HG02870 (cell line): ENCODE measurements at regions not wholly inside any gene's neighbourhood (a gene's known extent, or its start where the extent isn't known, plus 50 kb on each side); places are given as distances from the start of the nearest gene placed in this dataset.
"Not testable (repeated sequence)": the region's sequence is repeated elsewhere in the genome, so short reads cannot be mapped to it uniquely, and the experiment has no call there.

Source experiments
- ATAC-seq: cut with Tn5 transposase; IDR thresholded peaks from one replicate; pipeline ENCODE4 v1.9.1; 2021; ENCODE audit warnings: mild to moderate bottlenecking, moderate library complexity; ENCODE audit not compliant: unreplicated experiment

GRCh38 chr5:28313953-28314352 is 1275.6 kb upstream of the CDH9 start:
- no peak for ATAC-seq

- ATAC-seq = no peak
Observed at GRCh38 chr5:28313321-28313951, 1275.0 kb upstream of the CDH9 start.

GRCh38 chr5:28310696-28311095 is 1272.3 kb upstream of the CDH9 start:
- no peak for ATAC-seq

GRCh38 chr5:28305891-28306290 is 1267.5 kb upstream of the CDH9 start:
- no peak for ATAC-seq

GRCh38 chr5:28301712-28302111 is 1263.3 kb upstream of the CDH9 start:
- ATAC-seq = no peak

- no peak for ATAC-seq
Observed at GRCh38 chr5:28296254-28297013, 1258.0 kb upstream of the CDH9 start.

- not testable (repeated sequence) for ATAC-seq
Observed at GRCh38 chr5:28287021-28287420, 1248.6 kb upstream of the CDH9 start.

GRCh38 chr5:28286566-28286965 is 1248.2 kb upstream of the CDH9 start:
- ATAC-seq = no peak

- no peak for ATAC-seq
Observed at GRCh38 chr5:28284788-28285187, 1246.4 kb upstream of the CDH9 start.

- no peak for ATAC-seq
Observed at GRCh38 chr5:28281351-28281750, 1243.0 kb upstream of the CDH9 start.

GRCh38 chr5:28275931-28276330 is 1237.5 kb upstream of the CDH9 start:
- no peak for ATAC-seq

- no peak for ATAC-seq
Observed at GRCh38 chr5:28269978-28270377, 1231.6 kb upstream of the CDH9 start.

GRCh38 chr5:28265877-28266276 is 1227.5 kb upstream of the CDH9 start:
- ATAC-seq = no peak

- ATAC-seq = no peak
Observed at GRCh38 chr5:28254846-28255245, 1216.5 kb upstream of the CDH9 start.

- ATAC-seq = no peak
Observed at GRCh38 chr5:28253431-28253830, 1215.0 kb upstream of the CDH9 start.

GRCh38 chr5:28249771-28250415 is 1211.5 kb upstream of the CDH9 start:
- ATAC-seq = no peak

- ATAC-seq = no peak
Observed at GRCh38 chr5:28234356-28234968, 1196.1 kb upstream of the CDH9 start.

- no peak for ATAC-seq
Observed at GRCh38 chr5:28226407-28226806, 1188.0 kb upstream of the CDH9 start.

- no peak for ATAC-seq
Observed at GRCh38 chr5:28219539-28219938, 1181.2 kb upstream of the CDH9 start.

- no peak for ATAC-seq
Observed at GRCh38 chr5:28217695-28218094, 1179.3 kb upstream of the CDH9 start.

GRCh38 chr5:28216939-28217360 is 1178.6 kb upstream of the CDH9 start:
- ATAC-seq = no peak

- ATAC-seq = no peak
Observed at GRCh38 chr5:28215091-28215490, 1176.7 kb upstream of the CDH9 start.
